NCI-H526 treated with DMSO at 0.1 percent for 48 hours (cell line): ENCODE measurements at regions not wholly inside any gene's neighbourhood (a gene's known extent, or its start where the extent isn't known, plus 50 kb on each side); places are given as distances from the start of the nearest gene placed in this dataset.

ENCODE experiments used
- DNase-seq: peaks from one replicate; lab custom pipeline; 2025; lab: John Stamatoyannopoulos, UW

DNA sequence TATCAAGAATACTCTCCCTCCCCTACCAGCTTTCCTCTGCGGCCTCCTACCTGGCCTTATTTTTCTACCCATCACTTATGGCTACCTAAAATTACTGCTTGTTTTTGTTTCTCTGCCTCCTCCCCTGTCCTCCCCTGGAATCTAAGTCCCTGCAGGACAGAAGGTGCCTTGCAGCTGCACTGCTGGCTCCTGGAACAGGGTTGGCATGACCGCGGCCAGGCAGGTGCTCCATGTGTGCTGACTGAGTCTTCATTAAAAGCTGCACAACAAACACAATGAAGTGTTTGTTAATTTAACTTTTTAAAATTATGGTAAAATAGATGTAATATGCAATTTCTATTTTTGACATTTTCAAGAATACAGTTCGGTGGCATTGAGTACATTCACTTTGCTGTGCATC lies 171.9 kb upstream of the FHL2 start:
- DNase-seq = no peak

DNA sequence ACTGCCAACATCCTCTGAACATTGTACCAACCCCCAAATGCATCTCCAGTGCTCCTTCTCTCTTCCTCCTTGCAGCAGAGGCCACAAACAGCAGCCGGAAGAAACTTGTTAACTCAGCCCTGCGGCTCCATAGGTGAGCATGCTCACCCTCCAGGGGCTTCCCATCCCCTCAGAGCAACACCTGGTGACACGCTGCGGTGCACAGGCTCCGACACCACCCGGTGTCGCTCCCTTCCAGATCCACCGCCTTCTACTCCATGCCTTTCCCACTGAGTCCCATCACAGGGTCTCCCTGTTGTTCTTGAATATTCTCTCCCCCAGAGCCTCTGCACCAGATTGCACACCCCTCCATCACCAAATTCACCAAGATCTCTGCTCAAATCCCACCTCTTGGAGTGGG lies 171.5 kb upstream of the FHL2 start:
- no peak for DNase-seq

DNA sequence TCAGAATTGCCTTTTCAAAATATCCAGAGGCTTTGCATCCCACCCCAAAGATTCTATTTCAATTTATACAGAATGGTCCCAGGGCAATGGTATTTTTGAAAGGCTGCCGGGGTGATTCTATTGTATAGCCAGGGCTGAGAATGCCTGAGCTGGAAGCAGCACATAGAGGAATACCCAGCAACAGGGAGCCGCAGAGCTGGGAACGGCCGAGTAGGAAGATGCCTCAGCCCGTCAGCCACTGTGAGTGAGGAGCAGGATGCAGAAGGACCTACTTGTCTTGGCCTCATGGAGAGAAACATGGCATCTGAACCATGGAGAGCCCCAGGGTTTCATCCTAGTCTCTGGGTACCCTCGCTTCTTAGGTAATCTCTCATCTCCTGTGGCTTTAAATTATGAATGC lies 170.8 kb upstream of the FHL2 start:
- DNase-seq = no peak

DNA sequence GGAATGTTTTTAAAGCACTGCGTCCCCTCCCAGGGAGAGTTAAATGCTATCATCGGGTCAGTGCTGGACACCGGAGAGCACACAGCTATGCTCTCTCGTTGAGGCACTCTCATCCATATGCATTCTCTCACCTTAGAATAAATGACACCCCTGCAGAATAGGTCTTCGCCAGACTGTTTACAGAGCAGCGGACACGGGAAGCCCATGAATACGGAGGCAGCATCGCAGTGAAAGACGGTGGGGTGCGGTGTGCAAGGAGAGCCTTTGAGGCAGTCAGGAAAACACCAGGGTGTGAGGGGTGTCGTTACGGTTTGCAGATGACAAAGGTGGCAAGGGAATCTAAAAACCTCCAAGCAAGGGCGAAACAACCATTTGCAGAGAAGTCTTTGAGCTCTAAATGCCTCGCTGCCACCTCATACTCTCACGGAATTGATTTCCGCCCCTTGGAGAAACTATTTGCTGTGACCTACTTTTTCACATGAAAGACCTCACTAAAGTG lies 169.2 kb upstream of the FHL2 start:
- no peak for DNase-seq

DNA sequence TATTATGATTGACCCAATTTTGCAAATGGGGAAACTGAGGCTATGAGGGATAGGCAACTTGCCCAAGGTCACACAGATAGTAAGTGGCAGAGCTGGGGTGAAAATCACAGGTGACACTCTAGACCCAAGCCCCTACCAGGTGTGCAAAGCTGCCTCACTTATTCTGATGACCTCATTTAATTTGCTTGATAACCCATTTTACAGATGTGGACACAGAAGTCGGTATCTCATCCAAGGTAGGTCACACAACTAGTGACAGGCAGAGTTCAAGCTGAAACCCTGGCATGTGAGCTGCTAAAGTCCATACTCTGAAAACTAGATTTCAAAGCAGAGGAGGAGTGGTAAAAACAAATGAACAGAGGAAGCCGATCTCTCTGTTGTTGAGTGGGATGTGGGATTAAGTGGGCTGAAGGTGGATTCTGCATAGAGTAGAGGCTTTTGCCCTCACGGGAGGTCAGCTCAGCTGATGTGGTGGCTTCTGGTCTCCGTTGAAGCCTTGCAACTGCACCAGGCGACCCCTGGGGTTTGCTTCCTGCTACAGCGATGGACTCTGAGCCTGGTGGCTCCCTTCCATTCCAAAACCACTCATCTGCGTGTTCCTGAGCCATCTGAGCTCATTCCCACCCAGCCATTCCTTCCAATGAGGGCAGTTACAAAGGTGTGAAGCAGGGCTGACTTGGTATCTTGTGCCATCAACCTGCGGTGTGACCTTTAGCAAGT lies 164.3 kb upstream of the FHL2 start:
- no peak for DNase-seq

DNA sequence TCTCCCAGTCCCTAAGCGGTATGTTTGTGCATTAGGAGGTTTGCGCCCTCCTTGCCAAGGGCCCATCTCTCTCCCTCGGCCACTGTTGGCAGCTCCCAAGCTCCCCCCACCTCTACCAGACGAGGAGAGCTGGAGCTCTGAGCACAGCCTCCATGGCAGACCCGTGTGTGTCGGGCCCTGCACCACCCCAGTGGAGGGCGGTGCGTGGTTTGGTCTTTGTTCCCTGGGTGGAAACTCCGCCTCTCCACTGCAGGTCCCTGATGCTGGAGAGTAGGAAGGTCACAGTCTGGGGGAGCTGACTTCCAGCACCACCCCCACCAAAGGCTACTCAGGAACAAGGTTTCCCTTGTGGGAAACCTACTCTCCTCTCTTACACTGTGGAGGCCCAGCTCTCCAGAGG lies 162.6 kb upstream of the FHL2 start:
- DNase-seq = no peak

DNA sequence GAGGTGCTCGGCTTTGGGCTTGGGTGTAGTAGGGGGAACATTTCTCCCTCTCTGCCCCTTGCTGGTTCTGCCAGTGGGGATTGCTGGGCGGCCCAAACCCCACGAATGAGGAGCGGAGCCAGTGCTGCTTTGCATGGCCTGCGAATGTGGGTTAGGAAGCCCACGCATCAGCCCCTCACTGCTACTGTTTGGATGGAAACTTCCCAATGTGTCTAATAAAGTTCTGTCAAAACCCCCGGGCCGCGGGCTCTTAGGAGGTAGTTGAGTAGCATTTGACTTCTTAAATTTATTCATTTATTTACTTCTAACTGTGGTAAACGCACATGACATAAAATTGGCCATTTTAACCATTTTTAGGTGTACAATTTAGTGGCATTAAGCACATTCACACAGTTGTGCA lies 161.3 kb upstream of the FHL2 start:
- DNase-seq = no peak

DNA sequence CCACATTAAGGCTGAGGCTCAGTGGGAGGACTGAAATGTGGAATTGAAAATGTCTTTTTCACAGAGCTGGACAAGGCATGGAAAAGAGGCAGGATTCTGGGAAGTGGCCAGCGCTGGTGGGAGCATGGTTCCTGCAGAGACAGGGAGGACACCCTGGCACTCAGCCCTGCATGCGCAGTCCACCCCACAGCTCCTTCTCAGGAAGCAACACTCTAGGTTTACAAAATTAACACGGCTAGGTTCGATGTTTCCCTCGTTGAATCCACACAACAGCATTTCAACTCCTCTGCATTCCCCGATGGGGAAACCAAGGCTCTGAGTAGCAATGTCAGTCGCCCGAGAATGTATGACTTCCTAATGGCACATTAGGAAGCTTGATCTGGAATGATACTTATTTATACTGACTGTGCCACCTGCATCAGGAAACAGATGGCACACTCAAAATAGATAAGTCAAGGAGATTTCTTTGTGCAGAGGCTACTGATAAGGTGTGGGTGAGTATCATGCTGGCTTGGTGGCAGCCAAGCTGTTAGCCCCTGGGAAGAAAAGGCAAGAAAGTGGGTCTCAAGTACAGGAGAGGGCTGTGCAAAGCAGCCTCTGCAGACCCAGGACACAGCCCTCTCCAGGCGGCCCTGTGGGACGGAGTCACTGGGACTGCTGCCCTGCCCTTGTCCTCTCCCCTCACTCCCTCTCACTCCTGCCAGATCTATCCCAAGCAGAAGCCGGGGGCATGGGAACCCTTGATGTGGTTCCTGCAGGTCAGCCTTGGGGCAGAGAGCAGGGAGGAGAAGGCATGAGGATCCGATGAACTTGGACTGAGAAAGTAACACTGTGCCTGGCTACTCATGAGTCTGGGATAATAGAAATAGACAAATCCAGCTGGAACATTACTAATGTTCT lies 158.4 kb upstream of the FHL2 start:
- DNase-seq = no peak

DNA sequence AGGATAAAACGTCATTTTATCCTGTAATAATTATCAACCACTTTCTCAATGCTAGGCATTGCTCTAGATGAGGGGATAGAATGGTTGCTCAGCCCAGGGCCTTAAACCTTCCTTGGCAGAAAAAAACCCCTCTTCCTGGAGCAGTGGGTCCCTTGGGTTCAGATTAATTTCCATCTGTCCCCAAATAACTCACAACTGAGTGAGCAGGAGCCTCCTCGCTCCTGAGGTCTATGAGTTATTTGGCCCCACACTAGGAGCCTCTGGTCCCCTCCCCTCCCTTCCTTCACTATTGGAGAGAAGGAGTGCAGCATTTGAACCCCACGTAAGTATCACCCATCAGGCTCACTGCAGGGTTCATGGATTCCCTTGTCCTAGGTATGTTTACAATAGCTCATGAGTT lies 157.5 kb upstream of the FHL2 start:
- DNase-seq = no peak

DNA sequence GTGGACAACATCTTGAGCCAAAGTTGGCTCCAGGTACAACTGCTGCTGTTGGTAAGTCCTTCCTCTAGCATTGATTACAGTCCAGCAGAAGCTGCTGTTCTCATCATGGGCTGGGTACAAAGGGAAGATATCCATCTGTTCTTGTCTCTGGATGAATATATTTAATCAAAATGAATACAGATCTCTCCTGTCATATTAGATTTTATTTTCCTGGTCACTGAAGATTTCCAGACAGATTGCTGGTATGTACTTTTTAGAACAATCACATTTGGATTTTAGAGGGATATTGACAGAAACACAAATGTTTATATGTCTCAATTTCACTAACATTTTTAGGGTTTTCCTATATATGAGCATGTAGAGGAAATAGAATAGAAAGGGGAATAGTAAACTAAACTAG lies 155.4 kb upstream of the FHL2 start:
- no peak for DNase-seq

DNA sequence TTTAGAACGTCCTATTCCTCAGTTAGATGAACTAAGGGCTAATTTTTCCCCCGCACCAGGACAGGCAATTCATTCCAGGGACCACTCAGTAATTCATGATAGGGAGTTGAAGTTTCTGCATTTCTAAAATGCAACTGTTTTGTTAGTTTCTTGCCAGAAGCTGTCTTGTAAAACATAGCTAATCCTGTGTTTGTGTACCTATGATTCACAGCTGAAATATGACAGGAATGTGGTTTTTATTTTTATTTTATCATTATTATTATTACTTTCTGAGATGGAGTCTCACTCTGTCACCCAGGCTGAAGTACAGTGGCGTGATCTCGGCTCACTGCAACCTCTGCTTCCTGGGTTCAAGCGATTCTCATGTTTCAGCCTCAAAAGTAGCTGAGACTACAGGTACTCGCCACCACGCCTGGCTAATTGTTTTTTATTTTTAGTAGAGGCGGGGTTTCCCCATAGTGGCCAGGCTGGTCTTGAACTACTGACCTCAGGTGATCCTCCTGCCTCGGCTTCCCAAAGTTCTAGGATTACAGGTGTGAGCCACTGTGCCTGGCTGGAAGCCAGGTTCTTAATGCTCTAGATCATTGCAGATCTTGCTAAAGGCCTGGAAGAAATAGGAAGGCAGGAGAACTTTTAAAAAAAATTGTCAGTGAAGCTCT lies 154.8 kb upstream of the FHL2 start:
- DNase-seq = no peak

DNA sequence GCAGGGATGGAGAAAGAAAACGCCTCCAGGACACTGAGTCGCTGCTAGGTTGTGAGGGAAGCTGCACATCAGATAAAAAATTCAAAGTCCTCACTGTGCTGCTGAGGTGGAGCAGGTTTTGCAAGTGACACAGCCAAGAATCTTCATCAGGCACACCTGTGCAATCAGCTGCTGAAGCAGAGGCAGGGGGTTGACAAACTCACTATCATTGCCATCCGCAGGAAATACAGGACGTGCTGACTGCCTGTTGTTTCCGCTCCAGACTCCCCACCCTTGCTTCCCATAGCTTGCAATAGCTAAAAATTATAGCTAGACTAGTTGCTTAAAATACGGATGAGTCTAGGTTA lies 147.8 kb upstream of the FHL2 start:
- no peak for DNase-seq

DNA sequence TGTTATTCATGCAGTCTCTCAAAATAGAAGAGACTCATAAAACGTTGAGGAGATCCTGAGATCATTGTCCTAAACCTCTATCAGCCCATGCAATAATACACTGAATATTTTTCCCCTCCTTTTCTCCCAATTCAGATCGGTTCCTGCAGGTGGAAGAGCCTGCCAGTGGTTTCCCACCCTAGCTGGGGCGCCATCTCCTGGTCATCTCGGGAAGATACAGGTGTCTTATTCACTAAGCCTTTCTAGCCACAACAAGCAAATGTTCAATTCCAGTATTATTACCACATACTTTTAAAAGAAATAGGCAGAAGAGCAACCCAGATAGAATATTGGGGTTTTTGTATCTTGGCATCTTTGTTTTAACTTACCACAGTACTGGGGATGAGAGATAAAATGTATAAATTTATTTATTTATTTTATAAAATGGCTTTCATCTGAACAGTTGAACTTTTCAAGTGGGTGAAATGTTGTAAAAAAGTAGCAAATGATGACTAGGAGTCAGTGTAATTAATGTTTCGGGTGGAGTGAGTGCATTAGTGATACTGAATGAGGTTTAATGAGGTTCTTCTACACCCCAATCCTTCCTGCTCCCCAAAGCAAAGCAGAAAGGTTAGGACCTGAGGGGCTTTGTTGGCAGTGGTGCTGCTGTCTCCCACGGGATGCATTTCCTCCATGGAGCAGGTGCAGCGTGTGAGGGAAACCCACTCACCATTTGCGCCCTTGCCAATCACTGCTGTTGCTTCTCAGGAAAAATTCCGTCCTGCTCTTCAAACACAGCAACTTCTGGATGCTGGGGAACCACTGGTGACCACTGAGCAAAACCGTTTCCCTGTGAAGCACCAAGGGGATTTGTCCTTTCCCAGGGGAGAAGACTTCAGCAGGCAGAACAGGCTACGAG lies 147.1 kb upstream of the FHL2 start:
- DNase-seq = peak; percentile 50

DNA sequence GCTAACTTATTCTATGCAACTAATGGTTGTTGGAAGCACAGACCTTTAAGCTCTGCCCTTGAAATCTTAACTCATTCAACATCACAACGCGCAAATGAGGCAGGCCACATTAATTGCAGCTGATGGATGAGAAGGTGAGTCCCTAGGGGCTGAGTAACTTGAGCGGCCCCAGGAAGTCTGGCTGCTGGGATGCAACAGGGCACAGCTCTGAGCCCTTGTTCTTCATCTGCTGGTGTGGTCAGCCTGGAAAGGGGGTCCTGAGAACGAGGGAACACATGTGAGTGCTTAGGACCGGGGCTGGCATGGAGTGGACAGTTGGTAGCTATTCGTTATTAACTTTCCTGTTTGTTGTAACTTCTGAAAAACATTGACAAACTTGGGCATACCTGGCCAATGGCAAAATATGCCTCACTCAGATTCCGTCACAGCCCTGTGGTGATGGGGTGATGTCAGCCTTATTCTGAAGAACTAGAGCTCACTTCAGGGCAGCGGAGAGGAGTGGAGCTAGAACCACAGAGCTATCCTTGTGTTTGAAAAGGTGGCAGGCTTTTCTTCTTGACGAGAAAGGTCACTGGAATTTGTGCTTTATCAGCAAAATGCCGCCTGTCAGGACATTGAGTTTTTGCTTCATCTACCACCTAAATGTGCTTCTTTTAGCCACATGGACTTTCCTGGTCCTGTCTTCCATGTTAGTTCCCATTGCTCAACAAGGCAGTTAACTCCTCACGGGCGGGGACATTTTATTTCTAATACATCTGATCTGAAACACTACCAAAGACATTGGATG lies 145.9 kb upstream of the FHL2 start:
- no peak for DNase-seq

DNA sequence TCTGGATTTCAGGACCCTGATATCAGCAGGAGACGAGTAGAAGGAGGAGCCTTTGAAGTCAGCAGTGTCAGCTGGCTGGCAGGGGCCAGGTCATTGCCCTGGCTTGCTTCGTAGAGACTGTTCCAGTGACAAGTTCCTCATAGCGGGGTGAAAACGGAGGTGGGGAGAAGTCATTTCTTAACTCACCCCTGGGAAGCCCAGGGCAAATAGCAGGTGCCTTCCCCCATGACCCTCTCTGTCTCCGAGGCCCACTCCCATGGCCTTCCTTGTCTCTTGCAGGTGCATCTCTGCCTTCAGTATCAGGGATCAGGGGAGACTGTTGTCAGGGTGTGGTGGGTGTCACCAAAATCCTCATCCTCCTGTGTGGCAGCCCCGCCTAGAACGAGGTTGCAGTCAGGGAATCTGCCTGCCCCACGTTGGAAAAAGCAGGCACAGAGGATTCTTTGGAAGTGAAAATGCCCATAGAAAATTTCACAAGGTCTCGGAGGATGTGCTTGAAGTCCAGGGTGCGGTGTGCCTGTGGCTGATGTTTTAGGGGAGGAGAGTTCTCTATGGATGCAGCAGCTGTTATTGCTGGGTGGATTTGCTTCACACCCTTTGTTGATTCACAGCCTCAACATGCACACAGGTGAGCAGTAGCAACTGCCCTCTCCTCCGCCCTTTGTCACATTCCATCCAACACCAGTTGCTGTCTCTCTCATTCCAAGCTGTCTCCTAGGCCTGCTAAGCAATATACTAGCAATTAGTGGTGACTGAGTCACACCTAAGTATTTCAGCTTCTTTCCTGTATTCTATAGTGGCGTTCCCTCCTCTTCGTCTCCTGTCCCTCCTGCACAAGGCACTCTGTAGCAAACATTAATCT lies 142.6 kb upstream of the FHL2 start:
- no peak for DNase-seq

DNA sequence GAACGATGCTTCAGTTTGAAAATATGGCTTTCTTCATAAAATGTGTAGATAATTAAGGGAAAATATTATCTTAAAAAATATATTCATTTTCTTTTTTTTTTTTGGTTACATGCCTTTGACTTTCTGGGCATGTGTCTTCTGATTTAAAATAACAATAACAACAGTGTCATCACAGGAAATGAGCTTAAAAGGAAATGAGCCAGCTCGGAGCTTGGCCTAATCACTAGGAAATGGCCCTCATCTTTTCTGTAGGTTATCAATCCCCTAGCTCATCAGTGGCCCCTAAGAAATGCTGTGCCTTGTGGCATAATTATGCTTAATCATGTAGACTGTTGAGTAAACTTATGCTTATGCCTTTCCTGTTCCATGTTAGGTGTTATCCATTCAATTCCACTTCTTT lies 141.8 kb upstream of the FHL2 start:
- no peak for DNase-seq

DNA sequence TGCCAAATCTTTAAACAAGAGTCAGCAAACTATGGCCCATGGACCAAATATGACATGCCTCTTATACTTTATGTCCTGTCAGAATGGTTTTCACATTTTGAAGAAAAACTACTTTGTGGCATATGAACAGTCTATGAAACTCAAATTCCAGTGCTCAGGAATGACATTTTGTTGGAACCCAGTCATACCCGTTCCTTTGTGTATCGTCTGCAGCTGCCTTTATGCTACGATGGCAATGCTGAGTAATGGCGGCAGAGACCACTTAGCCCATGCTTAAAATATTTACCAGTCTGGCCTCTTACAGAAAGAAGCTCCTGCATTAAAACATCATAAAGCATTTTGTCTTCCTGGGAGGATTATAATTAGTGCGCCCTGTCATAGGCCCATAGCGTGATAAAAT lies 140.5 kb upstream of the FHL2 start:
- DNase-seq = no peak

DNA sequence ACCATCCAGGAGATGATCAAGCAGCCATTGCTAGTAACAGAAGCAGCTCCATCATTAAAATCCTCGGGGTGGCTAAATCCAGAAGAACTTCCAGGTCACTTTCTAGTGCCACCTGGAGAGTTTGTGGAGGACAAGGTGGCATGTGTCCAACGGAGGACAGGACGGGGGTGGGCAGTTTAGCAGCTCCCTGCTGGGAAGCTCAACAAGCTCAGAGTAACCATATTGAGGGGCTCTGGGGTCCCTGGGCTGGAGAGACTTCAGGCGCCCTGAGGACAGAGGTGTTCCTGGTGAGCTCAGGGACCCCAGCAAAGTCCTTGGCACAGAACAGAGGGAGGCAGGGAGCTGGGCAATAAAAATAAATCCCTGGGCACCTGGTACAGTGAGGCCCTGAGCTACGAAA lies 140.0 kb upstream of the FHL2 start:
- DNase-seq = no peak

DNA sequence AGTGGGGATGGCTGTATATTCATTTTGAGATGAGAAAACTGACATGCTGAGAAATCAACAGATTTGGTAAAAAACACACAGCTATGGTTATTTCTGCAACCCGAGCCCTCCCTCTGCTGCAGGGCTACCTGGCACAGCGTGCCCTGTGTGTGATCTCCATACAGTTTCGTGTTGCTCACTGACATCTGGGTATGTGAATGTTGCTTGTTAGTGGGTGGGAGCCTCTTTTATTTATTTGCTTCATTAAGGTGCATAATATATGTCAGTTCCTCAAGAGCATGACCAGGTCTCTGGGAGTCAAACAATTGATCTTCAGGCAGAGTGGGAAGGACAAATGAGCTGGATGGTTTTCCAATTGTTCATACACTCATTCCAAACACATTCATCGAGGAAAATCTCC lies 139.1 kb upstream of the FHL2 start:
- DNase-seq = no peak

DNA sequence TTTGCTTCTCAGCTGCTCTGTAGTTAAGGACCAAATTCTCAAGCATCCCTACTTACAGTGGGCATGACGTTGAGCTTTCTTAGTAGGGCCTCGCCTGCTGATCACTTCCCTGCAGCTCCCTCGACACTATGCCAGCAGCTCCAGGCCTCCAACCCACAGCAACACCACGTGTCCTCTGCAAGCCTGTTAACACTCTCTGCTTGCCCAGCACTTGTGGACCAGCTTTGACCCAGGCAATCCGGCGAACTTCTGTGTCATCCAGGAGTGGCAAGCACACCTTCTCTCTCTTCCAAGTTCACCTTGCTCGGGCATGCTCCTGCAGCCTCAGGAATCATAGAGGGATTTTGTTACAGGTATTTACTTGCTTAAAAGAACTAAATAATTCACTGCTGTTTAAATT lies 138.6 kb upstream of the FHL2 start:
- DNase-seq = no peak
